NCI-H1930 (cell line): ENCODE measurements at regions not wholly inside any gene's neighbourhood (a gene's known extent, or its start where the extent isn't known, plus 50 kb on each side); places are given as distances from the start of the nearest gene placed in this dataset.

ENCODE experiments used
- DNase-seq, 2 experiments: peaks; one replicate each; lab custom pipeline; 2025; lab: John Stamatoyannopoulos, UW

DNA sequence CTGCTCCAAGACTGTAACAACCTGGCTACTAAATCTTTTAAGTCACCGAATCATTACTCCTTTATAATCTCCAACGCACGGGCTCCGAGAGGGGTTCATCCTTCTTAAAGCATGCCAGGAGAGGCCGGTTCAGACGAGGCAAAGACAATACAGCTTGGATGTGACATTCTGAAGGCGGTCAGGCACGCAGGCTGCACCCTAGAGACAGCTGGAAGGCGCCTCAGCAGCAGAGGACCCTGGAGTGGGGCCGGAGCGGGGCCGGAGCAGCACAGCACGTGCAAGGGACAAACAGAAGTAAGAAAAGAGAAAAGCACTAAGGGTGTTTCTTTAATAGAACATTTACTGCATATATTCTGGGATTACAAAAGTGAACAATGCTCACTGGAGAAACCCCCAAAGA lies 97.8 kb upstream of the PPP2R2D start:
- DNase-seq, result no peak

DNA sequence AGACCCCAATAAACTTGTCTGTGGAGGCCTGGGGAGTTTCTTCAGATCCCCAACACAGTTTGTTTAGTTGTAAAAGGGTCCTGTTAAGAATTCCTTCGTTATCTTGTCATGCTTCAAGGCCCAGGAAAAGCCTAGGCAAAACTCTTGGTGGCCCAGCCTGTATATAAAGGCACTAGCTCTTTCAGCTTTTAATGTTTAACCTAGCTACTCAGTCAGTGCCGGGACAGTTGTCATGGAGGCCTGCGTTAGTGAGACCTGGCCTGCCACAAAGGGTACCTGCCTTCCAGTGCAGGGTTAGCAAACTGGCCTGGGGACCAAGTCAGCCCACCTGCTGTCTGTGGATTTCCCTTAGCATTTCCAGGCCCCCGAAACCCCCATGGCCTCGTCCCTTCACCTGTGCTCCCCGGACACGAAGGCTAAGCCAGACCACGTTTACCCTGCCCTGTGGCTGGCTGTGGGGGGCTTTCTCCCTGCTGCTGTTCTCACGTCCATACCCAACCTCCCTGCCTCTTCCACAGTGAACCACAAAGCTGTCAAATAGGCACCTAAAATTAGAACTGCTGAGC lies 96.9 kb upstream of the PPP2R2D start:
- no peak for DNase-seq

DNA sequence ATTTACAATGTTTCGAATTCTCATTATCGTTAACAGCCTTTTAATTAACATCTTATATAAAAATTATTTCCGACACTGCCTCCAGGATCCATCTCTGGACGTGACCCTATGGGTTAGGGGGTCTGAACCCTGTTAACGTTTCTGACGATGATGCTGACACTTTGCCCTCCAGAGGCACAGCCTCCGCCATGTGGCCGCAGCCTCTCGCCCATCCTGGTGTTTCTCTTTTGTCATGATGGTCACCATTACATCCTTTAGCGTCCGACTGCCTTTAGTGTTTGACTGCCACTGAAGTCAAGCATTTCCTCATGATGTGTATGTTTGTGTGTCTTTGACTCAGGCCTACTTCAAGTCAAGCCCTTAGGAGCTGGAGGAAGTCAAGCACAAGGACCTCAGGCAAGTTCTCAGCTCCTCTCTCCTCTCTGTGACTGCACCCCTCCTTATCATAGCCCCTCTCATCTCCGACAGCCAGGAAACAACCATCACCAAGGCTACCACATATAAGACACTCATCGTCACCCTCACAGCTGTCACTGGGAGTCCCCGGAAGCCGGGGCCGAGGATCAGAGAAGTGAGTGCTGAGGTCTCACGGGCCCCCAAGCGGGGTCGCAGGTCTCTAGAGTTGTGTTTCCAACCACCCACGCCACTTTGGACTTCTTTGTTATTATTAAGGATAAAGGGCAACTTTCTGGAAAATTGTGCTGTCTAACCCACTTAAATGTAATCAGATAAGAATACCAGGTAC lies 96.1 kb upstream of the PPP2R2D start:
- no peak for DNase-seq

DNA sequence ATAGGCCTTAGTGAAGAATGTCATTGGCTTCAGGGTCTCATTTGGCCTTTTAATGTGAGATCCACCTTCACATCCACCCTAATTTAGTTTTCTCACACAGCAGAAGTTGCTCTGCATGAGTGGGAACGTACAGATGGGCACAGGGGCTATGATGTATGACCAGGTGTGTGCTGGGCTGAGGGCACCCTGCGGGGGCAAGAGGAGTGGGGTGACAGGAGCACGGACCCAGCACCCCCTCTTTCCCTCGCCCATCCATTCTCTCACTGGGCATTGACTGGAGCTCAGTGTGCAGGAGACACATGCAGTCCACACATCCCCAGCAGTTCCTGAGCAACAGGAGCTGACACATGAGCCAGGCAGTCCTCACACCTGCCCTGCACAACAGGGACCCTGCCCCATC lies 95.1 kb upstream of the PPP2R2D start:
- no peak for DNase-seq

DNA sequence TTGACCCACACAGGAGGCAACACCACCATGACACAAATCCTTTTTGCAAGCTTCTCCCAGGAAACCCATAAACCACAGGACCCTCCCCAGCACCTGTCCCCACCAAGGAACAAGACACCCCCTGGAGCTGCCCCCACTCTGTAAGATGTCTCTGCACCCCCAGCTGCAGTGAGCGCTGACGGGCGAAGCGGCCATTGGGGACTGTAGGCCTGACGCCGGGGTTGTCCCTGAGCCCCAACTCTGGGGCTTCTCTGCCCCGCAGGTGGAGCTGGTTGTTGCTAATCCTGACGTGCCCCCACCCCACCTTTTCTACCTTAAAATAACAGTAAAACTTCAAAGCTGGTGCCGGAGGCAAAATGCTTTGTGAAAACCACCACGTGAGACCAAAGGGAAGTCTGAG lies 94.7 kb upstream of the PPP2R2D start:
- no peak for DNase-seq

GRCh38 chr10:131806646-131807317 lies 94.0 kb upstream of the PPP2R2D start:
- no peak for DNase-seq

DNA sequence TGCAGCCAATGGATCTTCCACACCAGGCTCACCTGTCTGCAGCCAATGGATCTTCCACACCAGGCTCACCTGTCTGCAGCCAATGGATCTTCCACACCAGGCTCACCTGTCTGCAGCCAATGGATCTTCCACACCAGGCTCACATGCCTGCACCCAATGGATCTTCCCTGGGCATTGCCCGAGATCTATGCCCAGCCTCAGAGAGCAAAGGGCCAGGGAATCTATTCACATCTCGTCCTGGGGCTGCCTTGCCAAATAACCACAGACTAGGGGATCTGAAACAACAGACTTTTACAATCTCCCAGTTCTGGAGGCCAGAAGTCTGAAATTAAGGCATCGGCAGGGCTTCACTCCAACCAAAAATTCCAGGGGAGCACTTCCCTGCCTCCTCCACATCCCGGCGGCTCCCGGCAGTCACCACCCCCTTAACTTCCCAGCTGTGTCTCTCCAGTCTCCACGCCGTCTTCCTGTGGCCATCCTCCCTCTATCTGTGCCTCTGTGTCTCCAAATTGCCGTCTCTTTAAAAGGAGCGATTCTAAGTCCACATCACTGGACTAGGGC lies 92.4 kb upstream of the PPP2R2D start:
- DNase-seq, result no peak

DNA sequence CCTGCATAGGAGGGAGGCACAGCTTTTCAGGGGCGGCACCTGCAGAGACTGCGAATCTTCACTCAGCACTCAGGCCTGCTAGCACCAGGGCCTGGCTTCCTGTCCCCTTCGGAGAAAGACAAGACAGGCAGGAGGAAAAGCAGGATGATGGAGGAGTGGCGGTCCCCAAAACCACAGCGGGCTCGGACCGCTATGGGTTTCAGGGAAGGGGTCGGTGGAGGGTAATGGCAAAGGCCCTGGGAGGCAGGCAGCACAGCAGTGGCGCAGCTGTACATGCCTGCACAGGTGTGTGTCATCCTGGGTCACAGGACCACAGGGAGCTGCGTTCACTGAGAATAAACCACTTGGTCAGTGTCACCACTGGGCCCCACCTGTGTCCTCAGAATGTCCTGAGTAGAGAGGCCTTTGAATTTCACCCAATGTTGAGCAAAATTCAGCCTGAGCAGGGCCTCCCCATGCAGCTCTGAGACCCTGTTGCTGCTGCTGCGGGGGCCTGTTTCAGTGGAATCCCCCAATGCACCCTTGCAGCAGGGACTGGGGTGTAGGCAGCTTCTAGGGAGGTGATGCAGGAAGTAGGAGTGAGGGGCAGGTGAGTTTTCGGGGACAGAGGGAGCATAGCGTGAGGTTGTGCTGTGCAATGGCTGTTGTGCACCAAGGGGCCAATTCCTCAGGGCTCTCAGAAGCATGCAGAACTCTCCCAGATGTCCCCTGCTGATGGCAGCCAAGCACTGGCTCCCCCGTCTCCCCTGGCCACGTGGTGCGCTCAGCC lies 90.6 kb upstream of the PPP2R2D start:
- DNase-seq, result no peak

DNA sequence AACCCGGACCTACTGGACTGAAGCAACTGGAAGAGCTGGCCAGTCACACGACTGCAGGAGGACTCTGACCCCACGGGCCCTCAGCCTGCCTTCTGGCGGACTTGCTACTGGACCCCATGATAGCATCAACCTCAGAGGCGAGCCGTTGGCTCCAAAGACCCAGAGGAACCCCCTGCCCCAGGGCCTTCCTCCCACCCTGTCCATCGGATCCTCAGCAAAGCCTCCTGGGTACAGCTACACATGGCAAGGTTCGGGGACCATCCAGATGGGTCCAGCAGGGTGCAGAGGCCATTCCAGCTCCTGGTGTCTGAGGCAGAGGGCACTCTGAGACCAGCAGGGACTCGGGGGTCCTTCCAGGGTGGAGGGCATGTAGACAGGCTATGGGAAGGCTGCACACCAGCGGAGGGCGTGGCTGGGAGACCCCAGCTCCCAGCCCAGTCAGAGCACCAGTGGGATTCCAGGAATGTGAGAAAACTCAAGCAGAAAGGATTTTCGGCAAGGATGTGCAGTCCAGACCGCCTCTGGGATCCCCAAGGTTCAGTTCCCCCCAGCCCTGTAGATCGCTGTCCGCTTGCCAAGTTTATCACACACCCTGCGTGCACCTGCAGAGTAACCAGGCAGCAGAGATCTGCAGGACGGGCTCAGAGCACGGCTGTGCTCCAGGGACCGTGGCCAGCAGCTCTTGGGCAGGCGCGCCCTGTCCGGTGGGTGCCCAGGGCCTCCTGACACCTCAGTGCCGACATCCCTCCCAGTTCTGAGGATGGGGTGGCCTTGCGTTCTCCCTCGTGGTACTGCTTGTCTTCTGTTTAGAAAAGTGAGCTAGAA lies 89.8 kb upstream of the PPP2R2D start:
- DNase-seq, result no peak

GRCh38 chr10:131811630-131812403 lies 89.0 kb upstream of the PPP2R2D start:
- no peak for DNase-seq

DNA sequence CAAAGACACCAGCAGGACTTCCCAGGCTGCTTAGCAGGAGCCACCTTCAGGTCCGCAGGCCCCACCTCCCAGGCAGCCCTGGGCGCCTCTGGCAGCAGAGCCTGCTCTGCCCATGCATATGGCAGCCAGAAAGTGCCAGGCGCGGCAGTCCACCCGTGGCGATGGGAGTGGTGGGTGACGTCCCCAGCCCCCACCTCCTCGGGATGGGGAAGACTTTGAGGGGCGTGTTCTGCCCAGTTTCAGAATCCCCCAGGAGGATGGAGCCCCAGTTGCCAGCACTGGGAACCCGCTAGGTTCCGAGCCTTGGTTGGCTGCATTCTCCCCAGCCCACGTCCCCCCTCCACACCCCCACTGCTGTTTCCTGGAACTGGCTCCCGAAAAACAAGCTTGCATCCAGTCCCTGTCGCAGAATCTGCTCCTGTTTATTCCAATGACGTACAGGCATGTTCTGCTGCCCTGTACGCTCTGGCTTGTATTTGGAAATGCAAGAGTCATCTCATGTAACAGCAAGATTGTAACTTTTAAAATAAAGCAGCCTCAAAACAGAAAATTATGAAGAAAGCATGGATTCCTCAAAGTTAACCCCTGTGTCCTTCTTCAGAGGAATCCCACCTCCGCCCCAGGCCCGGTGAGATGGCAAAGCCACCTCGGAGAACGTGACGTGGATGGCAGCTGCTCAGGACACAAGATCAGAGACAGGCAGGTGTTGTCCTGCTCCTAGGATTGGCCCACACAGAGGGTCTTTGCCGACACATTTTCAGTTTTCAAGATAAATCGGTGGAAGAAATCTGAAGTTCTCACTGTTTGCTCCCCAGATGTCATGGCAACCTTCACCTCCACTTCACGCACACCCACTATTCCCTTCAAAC lies 87.8 kb upstream of the PPP2R2D start:
- no peak for DNase-seq

GRCh38 chr10:131814567-131815265 lies 86.1 kb upstream of the PPP2R2D start:
- DNase-seq, result no peak

- no peak for DNase-seq
These were observed 85.3 kb upstream of the PPP2R2D start for GRCh38 chr10:131815266-131816156.

DNA sequence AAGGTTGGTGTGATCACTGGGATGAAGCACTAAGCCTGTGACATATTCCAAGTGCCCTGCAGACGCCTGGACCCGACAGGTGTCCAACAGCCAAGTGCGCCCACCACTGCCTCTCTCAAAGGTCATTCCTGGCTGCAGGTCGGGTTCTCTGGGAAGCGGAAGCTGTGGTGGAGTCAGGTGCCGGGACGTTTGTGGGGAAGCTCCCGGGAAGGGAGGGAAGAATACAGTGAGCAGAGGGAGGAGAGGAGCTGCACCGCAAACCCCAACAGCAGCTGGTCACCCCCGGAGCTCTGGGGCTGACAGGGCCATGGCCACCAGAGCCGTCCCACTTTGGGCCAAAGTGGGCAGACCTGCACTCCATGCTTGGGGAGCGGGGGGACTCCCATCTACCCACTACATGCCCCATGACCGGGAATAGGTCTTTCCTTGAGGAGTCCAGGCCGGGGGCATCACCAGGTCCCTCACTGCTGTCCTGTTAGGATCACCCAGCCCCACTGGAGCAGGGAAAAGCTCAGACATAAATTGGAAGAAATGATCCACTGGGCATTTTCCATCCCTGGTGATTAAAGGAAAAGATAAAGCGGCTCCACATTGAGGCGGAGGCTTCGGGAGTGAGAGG lies 84.5 kb upstream of the PPP2R2D start:
- DNase-seq, result no peak

DNA sequence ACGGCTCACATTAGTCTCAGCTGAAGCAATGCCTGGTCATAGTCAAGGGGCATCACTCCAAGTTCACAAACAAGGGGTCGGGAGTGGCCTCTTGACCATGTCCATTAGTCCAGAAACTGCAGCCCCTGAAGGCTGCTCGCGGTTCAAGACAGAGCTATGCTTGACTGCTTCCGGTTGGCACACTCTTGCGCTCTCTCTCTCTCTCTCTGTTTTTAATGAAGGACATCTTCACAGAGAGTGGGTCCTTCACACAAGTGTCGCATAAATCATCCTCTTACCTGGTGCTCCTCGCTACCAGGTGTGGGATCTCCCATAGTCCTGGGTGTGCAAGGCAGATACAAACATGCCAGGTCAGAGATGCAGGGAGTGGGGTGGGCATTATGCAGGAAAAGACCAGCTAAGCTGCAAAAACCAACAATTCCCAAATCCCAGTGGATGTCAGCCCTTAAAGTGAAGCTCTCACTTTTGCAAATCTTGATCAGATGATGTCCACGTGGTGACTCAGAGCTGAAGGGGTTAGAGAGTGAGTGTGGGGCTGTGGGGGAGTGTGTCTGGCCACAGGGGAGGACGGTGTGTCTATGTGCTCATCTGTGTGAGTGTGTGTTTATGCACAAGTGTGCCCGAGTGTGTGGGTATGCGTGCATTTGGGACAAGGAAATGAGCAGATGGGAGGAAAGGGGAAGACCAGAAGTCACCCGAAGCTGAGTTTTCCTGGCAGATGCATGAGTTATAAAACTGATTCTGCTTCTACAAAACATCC lies 83.7 kb upstream of the PPP2R2D start:
- no peak for DNase-seq

- no peak for DNase-seq
These were observed 82.8 kb upstream of the PPP2R2D start for GRCh38 chr10:131817866-131818509.
